Thoracic aorta (tissue), 2 donors: ENCODE measurements at regions not wholly inside any gene's neighbourhood (a gene's known extent, or its start where the extent isn't known, plus 50 kb on each side); places are given as distances from the start of the nearest gene placed in this dataset.

ENCODE experiments used
- ATAC-seq: fragments of 150-250 bp; one replicate; pipeline ENCODE4 v1.8.0; 2017; ENCODE audit warnings: low read depth; ENCODE audit not compliant: insufficient number of reproducible peaks, low FRiP score
- DNase-seq: peaks from one replicate; pipeline ENCODE4 v3.0.0-alpha.2; 2020; ENCODE audit warnings: low spot score
- H3K27ac ChIP-seq, 2 donors: fragments of 200-600 bp; sonication (generic); 1 replicate in 1 of 2; 2 replicates in 1 of 2; pipeline ENCODE4 v1.5.1; 2016; ENCODE audit warnings: mild to moderate bottlenecking in 2 of 2, moderate library complexity in 2 of 2
- H3K27me3 ChIP-seq: fragments of 200-600 bp; sonication (generic); replicated peaks from 2 replicates; pipeline ENCODE4 v1.6.0; 2016; ENCODE audit warnings: mild to moderate bottlenecking; ENCODE audit not compliant: insufficient read depth
- H3K36me3 ChIP-seq: fragments of 200-600 bp; sonication (generic); one replicate; pipeline ENCODE4 v1.5.1; 2016
- H3K4me1 ChIP-seq, 2 donors: fragments of 200-600 bp; sonication (generic); 1 replicate in 1 of 2; 2 replicates in 1 of 2; pipeline versions ENCODE4 v1.5.1 to v1.6.0; 2016; ENCODE audit warnings: low read depth in 2 of 2, mild to moderate bottlenecking in 1 of 2; ENCODE audit not compliant: control insufficient read depth in 1 of 2
- H3K4me3 ChIP-seq: fragments of 200-600 bp; sonication (generic); 2 replicates; pipeline ENCODE4 v1.5.1; 2016; ENCODE audit warnings: mild to moderate bottlenecking
- H3K9me3 ChIP-seq: fragments of 200-600 bp; sonication (generic); 2 replicates; pipeline ENCODE4 v1.5.1; 2016
- TF ChIP-seq, protein P1 (sequence below): fragments of 200-600 bp; sonication (generic); IDR thresholded peaks from one replicate; pipeline ENCODE4 v1.5.1; 2019; ENCODE audit warnings: antibody characterized with exemption

DNA sequence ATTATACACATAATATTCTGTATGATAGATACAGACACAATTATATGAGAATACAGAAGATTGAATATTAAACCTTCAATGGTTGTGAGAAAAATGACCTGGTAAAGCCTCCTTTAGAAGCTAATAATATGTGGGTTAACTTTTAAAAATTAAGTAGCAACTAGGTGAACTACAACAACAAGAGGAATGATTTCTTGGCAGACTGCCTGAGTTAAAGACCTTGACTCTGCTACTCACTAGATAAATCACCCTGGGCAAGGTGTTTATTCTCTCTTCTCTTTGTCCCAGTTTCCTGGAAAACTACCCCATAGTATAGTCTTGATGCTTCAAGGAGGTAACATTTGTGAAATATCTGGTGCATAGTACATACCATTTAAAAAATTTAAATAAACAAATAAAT lies 519.6 kb upstream of the TENM4 start:
- DNase-seq (no peak), ATAC-seq (no peak)
- TF ChIP-seq, protein P1, sequence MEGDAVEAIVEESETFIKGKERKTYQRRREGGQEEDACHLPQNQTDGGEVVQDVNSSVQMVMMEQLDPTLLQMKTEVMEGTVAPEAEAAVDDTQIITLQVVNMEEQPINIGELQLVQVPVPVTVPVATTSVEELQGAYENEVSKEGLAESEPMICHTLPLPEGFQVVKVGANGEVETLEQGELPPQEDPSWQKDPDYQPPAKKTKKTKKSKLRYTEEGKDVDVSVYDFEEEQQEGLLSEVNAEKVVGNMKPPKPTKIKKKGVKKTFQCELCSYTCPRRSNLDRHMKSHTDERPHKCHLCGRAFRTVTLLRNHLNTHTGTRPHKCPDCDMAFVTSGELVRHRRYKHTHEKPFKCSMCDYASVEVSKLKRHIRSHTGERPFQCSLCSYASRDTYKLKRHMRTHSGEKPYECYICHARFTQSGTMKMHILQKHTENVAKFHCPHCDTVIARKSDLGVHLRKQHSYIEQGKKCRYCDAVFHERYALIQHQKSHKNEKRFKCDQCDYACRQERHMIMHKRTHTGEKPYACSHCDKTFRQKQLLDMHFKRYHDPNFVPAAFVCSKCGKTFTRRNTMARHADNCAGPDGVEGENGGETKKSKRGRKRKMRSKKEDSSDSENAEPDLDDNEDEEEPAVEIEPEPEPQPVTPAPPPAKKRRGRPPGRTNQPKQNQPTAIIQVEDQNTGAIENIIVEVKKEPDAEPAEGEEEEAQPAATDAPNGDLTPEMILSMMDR = no peak
- no peaks in the 10 kb centered on the region for H3K9me3 ChIP-seq
- H3K27ac ChIP-seq = no peak overlapping the region
- no peaks in the 10 kb centered on the region for H3K27me3 ChIP-seq
- no peaks in the 10 kb centered on the region for H3K36me3 ChIP-seq
- H3K4me3 ChIP-seq = no peak overlapping the region
- H3K4me1 ChIP-seq = no peaks in the 10 kb centered on the region

GRCh38 chr11:79959318-79959717 lies 518.5 kb upstream of the TENM4 start:
- Histone ChIP-seq H3K27ac (no peak overlapping the region), H3K4me3 (no peak overlapping the region), H3K36me3 (no peaks in the 10 kb centered on the region), H3K27me3 (no peaks in the 10 kb centered on the region), H3K9me3 (no peaks in the 10 kb centered on the region), H3K4me1 (no peaks in the 10 kb centered on the region)
- DNase-seq = no peak
- no peak for ATAC-seq
- TF ChIP-seq, protein P1 = no peak

DNA sequence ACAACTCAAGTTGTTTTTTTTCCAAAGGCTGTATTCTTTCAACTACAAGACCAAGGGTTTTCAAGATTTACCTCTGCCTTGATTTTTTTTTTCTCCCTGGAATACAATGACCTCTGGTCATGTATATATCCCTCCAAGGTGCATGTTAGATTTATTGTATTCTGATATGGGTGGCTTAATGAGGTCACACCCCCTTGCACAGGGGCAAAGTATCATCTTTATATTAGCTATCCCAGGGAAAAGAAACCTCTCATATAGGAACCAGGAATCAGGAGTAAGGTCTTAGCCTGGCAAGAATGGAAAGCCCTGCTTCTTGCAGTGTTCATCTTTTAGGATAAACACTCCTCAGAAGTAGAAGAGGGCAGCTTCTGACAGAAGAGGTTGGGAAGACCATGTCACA lies 516.9 kb upstream of the TENM4 start:
- DNase-seq (no peak), ATAC-seq (no peak)
- H3K36me3 ChIP-seq = no peaks in the 10 kb centered on the region
- H3K27me3 ChIP-seq = no peaks in the 10 kb centered on the region
- H3K4me3 ChIP-seq = no peak overlapping the region
- TF ChIP-seq, protein P1 = no peak
- H3K9me3 ChIP-seq = no peaks in the 10 kb centered on the region
- H3K27ac ChIP-seq = no peak overlapping the region
- no peaks in the 10 kb centered on the region for H3K4me1 ChIP-seq

- Histone ChIP-seq H3K36me3 (no peaks in the 10 kb centered on the region), H3K4me3 (no peak overlapping the region), H3K4me1 (no peaks in the 10 kb centered on the region), H3K27me3 (no peaks in the 10 kb centered on the region), H3K27ac (no peak overlapping the region), H3K9me3 (no peaks in the 10 kb centered on the region)
- TF ChIP-seq, protein P1 = no peak
- no peak for DNase-seq
- ATAC-seq = no peak
Measured at GRCh38 chr11:79956061-79956460, 515.2 kb upstream of the TENM4 start.

DNA sequence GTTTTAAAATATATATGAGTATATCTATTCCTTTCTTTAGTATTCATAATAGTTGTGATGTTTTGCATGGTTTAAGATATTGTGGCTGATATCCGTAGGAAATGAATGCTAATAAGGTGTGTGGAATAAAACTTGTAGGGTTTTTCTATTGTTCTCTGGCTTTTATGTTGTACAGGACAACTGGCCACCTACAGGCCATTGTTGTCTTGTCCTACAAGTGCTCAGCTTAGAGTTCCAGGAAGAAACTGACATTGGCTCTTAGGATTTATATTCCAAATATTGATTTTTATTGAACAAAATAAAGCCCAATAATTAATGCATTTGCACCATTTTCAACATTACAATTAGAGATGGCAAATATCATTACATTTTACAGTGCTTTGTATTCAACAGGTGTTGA lies 512.8 kb upstream of the TENM4 start:
- Histone ChIP-seq H3K4me1 (no peaks in the 10 kb centered on the region), H3K36me3 (no peaks in the 10 kb centered on the region), H3K4me3 (no peak overlapping the region), H3K27ac (no peak overlapping the region), H3K27me3 (no peaks in the 10 kb centered on the region), H3K9me3 (no peaks in the 10 kb centered on the region)
- no peak for ATAC-seq
- DNase-seq = no peak
- TF ChIP-seq, protein P1 = no peak
